Stimulated activated memory B cell treated with anti-CD40 and anti-IgM and Interleukin-4, amounts not matched to agents 10 μg/mL and 1 μg/mL and 100 μg/mL, for 72 hours (primary cell): ENCODE measurements at regions not wholly inside any gene's neighbourhood (a gene's known extent, or its start where the extent isn't known, plus 50 kb on each side); places are given as distances from the start of the nearest gene placed in this dataset.

ENCODE experiments used
- ATAC-seq: fragments of 150-1000 bp; cut with Tn5 transposase; 2 replicates; pipeline ENCODE4 v1.10.0; 2021
- H3K27ac Mint-ChIP-seq: one replicate; pipeline ENCODE4 v1.8.0; 2022; ENCODE audit warnings: mild to moderate bottlenecking, mixed read lengths
- H3K27me3 Mint-ChIP-seq: one replicate; pipeline ENCODE4 v1.8.0; 2022; ENCODE audit warnings: mixed read lengths
- H3K36me3 Mint-ChIP-seq: one replicate; pipeline ENCODE4 v1.8.0; 2022; ENCODE audit warnings: mixed read lengths
- H3K4me1 Mint-ChIP-seq: one replicate; pipeline ENCODE4 v1.8.0; 2022; ENCODE audit warnings: mixed read lengths
- H3K4me3 Mint-ChIP-seq: one replicate; pipeline ENCODE4 v1.8.0; 2022; ENCODE audit warnings: mild to moderate bottlenecking, moderate library complexity, mixed read lengths
- H3K9me3 Mint-ChIP-seq: one replicate; pipeline ENCODE4 v1.8.0; 2022; ENCODE audit warnings: mixed read lengths

GRCh38 chr5:5588887-5589826, 166.7 kb downstream of the ICE1 start:
- ATAC-seq: no peak
- Mint-ChIP-seq H3K27me3 (peaks cover 18% of the 10 kb centered on the region), H3K4me1 (no peaks in the 10 kb centered on the region), H3K36me3 (no peaks in the 10 kb centered on the region), H3K27ac (no peak overlapping the region), H3K9me3 (peaks cover 7% of the 10 kb centered on the region), H3K4me3 (no peak overlapping the region)

- H3K36me3 Mint-ChIP-seq: no peaks in the 10 kb centered on the region
- peaks cover 4% of the 10 kb centered on the region for H3K9me3 Mint-ChIP-seq
- ATAC-seq: no peak
- no peak overlapping the region for H3K27ac Mint-ChIP-seq
- no peaks in the 10 kb centered on the region for H3K4me1 Mint-ChIP-seq
- peaks cover 18% of the 10 kb centered on the region for H3K27me3 Mint-ChIP-seq
- H3K4me3 Mint-ChIP-seq: no peak overlapping the region
Measured at GRCh38 chr5:5588386-5588785, 165.9 kb downstream of the ICE1 start.

DNA sequence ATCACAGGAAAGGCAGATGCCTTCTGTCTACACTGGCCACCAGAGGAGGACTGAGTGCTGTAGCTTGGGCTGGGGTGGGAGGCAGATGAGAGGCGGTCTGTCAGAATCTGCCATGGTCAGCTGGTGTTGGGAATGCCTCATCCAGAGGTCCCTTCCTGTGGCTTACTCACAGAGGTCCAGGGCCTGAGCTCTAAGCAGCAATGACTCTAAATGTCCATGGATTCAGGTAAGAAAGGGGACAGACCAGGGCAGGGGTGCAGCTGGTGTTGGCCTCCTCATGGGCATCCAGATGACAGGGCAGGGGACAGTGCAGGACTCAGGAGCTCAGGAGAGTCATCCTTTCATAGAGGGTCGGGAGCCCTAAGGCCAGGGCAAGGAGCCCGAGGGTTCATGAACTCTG, 165.0 kb downstream of the ICE1 start:
- Mint-ChIP-seq H3K4me1 (no peaks in the 10 kb centered on the region), H3K27me3 (peaks cover 18% of the 10 kb centered on the region), H3K27ac (no peak overlapping the region), H3K9me3 (peaks cover 4% of the 10 kb centered on the region), H3K4me3 (no peak overlapping the region), H3K36me3 (no peaks in the 10 kb centered on the region)
- no peak for ATAC-seq

GRCh38 chr5:5586721-5587120, 164.2 kb downstream of the ICE1 start:
- no peak overlapping the region for H3K27ac Mint-ChIP-seq
- H3K9me3 Mint-ChIP-seq: peaks cover 4% of the 10 kb centered on the region
- no peak overlapping the region for H3K4me3 Mint-ChIP-seq
- ATAC-seq: no peak
- H3K27me3 Mint-ChIP-seq: peaks cover 18% of the 10 kb centered on the region
- H3K36me3 Mint-ChIP-seq: no peaks in the 10 kb centered on the region
- no peaks in the 10 kb centered on the region for H3K4me1 Mint-ChIP-seq

DNA sequence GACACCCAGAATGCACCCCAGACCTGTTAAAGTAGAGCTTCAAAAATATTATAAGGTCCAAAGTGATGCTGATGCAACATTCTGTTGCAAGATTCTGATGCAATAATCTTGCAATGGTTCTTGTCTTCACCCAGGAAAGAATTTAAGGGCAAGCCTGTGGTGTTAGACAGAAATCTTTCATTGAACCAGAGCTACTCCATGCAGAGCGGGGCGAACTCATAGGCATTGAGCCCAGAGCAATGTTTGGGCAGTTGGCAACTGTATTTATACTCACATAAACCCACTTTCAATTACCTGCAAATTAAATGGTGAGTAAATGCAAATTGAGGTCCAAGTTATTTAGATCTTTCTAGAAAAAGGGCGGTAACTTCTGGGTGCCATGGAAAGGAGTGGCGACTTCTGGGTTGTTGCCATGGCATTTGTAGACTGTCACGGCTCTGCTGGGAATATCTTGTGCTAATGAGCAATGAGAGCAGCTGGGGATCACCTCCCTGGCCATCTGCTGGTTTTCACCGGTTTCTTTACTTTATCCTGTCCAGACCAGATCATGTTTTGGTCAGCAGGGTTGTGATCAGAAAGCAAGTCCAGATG, 163.4 kb downstream of the ICE1 start:
- peaks cover 18% of the 10 kb centered on the region for H3K27me3 Mint-ChIP-seq
- ATAC-seq: no peak
- H3K9me3 Mint-ChIP-seq: peaks cover 4% of the 10 kb centered on the region
- H3K27ac Mint-ChIP-seq: no peak overlapping the region
- no peaks in the 10 kb centered on the region for H3K4me1 Mint-ChIP-seq
- no peaks in the 10 kb centered on the region for H3K36me3 Mint-ChIP-seq
- H3K4me3 Mint-ChIP-seq: no peak overlapping the region

GRCh38 chr5:5584751-5585150, 162.3 kb downstream of the ICE1 start:
- Mint-ChIP-seq H3K4me1 (no peaks in the 10 kb centered on the region), H3K27ac (no peak overlapping the region), H3K9me3 (no peaks in the 10 kb centered on the region), H3K27me3 (peaks cover 18% of the 10 kb centered on the region), H3K36me3 (no peaks in the 10 kb centered on the region), H3K4me3 (no peak overlapping the region)
- ATAC-seq: no peak

DNA sequence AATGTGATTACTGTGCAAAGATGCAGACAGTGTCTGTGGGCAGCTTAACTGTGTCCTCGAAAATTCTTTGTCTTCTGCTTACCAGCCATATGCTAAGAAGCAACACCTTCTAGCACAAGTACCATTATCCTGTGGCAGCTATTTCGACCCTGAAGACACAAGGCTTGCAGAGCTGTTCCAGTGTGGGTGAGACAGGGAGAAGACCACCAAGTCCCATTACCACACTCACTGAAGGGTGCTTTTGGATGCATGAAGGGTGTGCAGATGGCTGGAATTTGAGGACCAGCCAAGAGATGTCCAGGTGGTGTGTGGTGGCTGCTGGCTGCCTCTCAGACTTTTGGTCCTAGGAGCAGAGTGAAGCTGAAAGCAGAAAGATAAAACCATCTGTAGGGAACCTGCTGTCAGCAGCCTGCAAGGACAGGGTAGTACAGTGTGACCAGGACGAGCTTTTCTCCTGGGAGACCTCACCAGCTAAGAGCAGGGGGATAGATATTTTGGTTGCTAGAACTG, 161.8 kb downstream of the ICE1 start:
- no peaks in the 10 kb centered on the region for H3K9me3 Mint-ChIP-seq
- no peak overlapping the region for H3K27ac Mint-ChIP-seq
- no peaks in the 10 kb centered on the region for H3K36me3 Mint-ChIP-seq
- H3K27me3 Mint-ChIP-seq: peaks cover 18% of the 10 kb centered on the region
- ATAC-seq: no peak
- H3K4me1 Mint-ChIP-seq: no peaks in the 10 kb centered on the region
- H3K4me3 Mint-ChIP-seq: no peak overlapping the region

DNA sequence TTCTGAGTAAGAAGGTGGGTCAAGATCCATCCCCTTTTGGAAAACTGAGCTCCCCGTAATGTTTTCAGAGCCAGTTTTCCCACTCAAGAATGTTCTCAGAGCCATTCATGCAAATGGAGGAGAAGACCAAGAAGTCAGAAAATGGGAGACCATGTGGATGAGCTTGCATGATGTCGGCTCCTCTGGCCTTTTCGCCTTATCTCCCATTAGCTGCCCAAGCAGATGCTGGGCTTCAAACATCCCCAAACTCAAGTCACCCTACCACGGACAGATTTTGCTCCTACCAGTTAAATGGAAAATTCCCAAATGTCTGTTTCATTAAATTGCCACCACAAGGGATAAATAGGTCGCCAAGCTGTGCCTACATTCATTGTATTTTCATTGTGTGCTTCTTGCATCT, 161.4 kb downstream of the ICE1 start:
- Mint-ChIP-seq H3K9me3 (no peaks in the 10 kb centered on the region), H3K4me1 (no peaks in the 10 kb centered on the region)

DNA sequence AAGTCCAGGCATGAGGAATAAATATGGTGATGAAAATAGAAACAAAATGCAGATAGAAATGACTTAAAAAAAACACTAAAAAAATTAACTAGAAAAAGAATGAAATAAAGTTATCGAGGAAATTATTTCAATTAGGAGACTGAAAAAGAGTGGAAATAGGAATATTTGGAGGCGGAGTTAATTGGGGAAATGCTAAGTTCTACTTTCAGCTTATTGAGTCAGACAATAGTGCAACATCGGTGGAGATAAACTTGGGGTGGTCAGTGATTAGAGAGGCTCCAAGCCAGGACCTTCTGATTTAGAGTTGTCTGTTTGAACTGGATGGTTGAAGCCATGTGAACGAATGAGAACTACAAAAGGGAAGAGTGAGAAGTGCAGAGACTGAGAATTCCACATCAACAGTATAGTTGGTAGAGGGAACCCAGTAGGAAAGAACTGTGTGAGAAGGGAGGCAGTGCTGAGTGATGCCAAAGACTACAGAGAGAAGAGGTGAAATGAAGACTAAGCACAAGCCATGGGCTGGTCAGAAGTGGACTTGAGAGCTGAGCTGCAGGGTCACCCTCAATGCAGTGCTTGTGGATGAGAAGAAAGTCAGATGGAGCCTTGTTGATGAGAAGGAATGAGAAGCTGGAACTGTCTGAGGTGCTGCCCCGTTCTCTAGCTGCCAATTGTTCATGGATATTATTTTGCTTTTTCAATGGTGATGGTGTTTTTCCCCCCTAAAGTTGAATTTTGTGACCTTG, 160.7 kb downstream of the ICE1 start:
- Mint-ChIP-seq H3K27me3 (peaks cover 17% of the 10 kb centered on the region), H3K9me3 (no peaks in the 10 kb centered on the region), H3K4me3 (no peak overlapping the region), H3K27ac (no peak overlapping the region), H3K4me1 (no peaks in the 10 kb centered on the region), H3K36me3 (no peaks in the 10 kb centered on the region)
- no peak for ATAC-seq

More for the DNA sequence above, 161.4 kb downstream of the ICE1 start:
- Mint-ChIP-seq H3K36me3 (no peaks in the 10 kb centered on the region), H3K27me3 (peaks cover 18% of the 10 kb centered on the region), H3K27ac (no peak overlapping the region), H3K4me3 (no peak overlapping the region)
- ATAC-seq: no peak

DNA sequence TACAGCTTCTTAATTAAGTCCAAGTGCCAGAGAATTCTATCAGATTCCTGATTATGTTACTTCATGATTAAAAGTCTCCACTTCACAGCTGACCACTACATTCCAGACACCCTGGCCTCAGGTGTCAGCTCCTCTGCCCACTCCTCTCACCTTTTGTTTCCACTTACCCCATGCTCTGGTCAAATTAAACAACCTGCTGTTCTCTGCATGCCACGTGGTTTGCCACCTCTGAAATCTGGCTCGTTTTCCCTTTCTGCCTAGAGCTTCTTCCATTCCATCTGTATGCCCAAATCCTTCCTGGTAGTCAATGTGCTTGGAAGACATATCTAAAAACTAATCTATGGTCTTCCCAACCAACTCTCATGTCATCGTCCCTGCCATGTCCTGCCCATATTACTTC, 158.6 kb downstream of the ICE1 start:
- no peak for ATAC-seq
- Mint-ChIP-seq H3K9me3 (no peaks in the 10 kb centered on the region), H3K4me3 (no peak overlapping the region), H3K27ac (no peak overlapping the region), H3K27me3 (no peaks in the 10 kb centered on the region), H3K36me3 (no peaks in the 10 kb centered on the region), H3K4me1 (no peaks in the 10 kb centered on the region)

- no peak overlapping the region for H3K4me3 Mint-ChIP-seq
- no peaks in the 10 kb centered on the region for H3K4me1 Mint-ChIP-seq
- no peaks in the 10 kb centered on the region for H3K9me3 Mint-ChIP-seq
- H3K36me3 Mint-ChIP-seq: no peaks in the 10 kb centered on the region
- H3K27ac Mint-ChIP-seq: no peak overlapping the region
- no peak for ATAC-seq
- H3K27me3 Mint-ChIP-seq: no peaks in the 10 kb centered on the region
Measured at GRCh38 chr5:5576744-5577143, 154.3 kb downstream of the ICE1 start.

- no peak for ATAC-seq
- no peaks in the 10 kb centered on the region for H3K9me3 Mint-ChIP-seq
- no peaks in the 10 kb centered on the region for H3K4me1 Mint-ChIP-seq
- no peak overlapping the region for H3K4me3 Mint-ChIP-seq
- no peaks in the 10 kb centered on the region for H3K27me3 Mint-ChIP-seq
- H3K27ac Mint-ChIP-seq: no peak overlapping the region
- no peaks in the 10 kb centered on the region for H3K36me3 Mint-ChIP-seq
Measured at GRCh38 chr5:5575461-5575860, 153.0 kb downstream of the ICE1 start.

- Mint-ChIP-seq H3K27ac (no peak overlapping the region), H3K27me3 (peaks cover 13% of the 10 kb centered on the region), H3K4me3 (no peak overlapping the region), H3K9me3 (no peaks in the 10 kb centered on the region), H3K36me3 (no peaks in the 10 kb centered on the region), H3K4me1 (no peaks in the 10 kb centered on the region)
- ATAC-seq: no peak
Measured at GRCh38 chr5:5573798-5574380, 151.4 kb downstream of the ICE1 start.

DNA sequence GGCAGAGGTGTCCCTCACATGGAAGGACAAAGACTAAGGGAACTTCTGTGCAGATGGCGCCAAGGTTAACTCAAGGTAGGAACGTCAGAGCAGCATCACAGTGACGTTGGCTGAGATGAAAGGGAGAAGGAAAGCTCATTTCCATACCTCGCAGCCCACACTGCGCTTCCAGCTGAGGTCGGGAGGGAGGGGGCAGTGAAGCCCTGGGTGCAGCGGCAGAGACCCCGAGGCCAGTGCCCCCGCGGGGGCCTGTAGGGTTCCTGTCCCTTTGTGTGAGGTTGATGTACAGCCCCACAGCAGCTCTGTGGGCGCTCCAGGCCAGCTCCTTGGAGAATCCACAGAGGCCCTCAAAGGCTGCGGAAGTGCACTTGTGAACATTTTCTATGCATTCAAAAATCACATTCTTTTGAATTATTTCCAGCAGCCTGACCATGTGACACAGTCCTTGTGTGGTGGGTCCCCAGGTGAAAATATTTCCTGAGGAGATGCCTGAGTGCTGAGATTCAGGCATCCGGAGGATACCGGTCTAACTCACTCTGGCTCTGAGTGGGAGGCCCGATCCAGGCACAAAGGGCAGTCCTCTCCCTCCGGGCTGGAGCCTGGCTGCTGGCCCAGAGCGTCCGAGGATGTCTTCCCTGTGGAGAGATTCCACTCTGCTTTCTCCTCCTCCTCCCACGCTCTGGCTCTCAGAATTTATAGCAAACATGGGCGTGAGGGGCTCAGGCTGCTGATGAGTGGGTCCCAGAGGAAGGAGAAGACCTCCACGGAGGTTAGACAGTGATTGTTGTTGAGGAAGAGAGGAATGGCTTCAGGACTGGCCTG, 150.7 kb downstream of the ICE1 start:
- H3K4me1 Mint-ChIP-seq: no peaks in the 10 kb centered on the region
- H3K27ac Mint-ChIP-seq: no peak overlapping the region
- no peaks in the 10 kb centered on the region for H3K36me3 Mint-ChIP-seq
- no peak for ATAC-seq
- H3K9me3 Mint-ChIP-seq: no peaks in the 10 kb centered on the region
- no peak overlapping the region for H3K4me3 Mint-ChIP-seq
- H3K27me3 Mint-ChIP-seq: peaks cover 20% of the 10 kb centered on the region
